Vagina (tissue), 2 donors: ENCODE measurements at regions not wholly inside any gene's neighbourhood (a gene's known extent, or its start where the extent isn't known, plus 50 kb on each side); places are given as distances from the start of the nearest gene placed in this dataset.
A peak's percentile ranks its signal among the peaks of the same experiment; 100 is the strongest.

Experiments
- DNase-seq, 2 donors: peaks; one replicate each; pipeline ENCODE4 v3.0.0-alpha.2; 2017; ENCODE audit errors: extremely low spot score in 2 of 2
- H3K27ac ChIP-seq: fragments of 200-600 bp; sonication (generic); one replicate; pipeline ENCODE4 v1.5.1; 2019
- H3K27me3 ChIP-seq: fragments of 200-600 bp; sonication (generic); one replicate; pipeline ENCODE4 v1.5.1; 2019
- H3K36me3 ChIP-seq, 2 donors: fragments of 200-600 bp; sonication (generic); one replicate each; pipeline ENCODE4 v1.5.1; 2017 to 2019
- H3K4me1 ChIP-seq: fragments of 200-600 bp; sonication (generic); one replicate; pipeline ENCODE4 v1.5.1; 2019
- H3K4me3 ChIP-seq, 2 donors: fragments of 200-600 bp; sonication (generic); 1 replicate in 1 of 2; 2 replicates in 1 of 2; pipeline ENCODE4 v1.5.1; 2016 to 2019
- H3K9me3 ChIP-seq: fragments of 200-600 bp; sonication (generic); one replicate; pipeline ENCODE4 v1.5.1; 2019
- POLR2A ChIP-seq, 2 donors: fragments of 450-650 bp; IDR thresholded peaks; one replicate each; pipeline ENCODE4 v1.6.1; 2017; ENCODE audit warnings: antibody characterized with exemption in 2 of 2, mild to moderate bottlenecking in 2 of 2, moderate library complexity in 2 of 2
- POLR2AphosphoS5 ChIP-seq, 2 donors: sonication (generic); formaldehyde crosslinking; IDR thresholded peaks; one replicate each; pipeline ENCODE4 v1.9.0; 2017; ENCODE audit warnings: antibody characterized with exemption in 2 of 2, mild to moderate bottlenecking in 2 of 2, low read depth in 1 of 2; ENCODE audit not compliant: insufficient read depth in 1 of 2
- intact Hi-C: fragments of 100-400 bp; cut with DNase I; formaldehyde crosslinking; loops from one replicate; pipeline ENCODE4 v1.15.1; 2023
- TF ChIP-seq, protein P1 (sequence below), 3 experiments: fragments of 450-650 bp in 2 of 3; fragments of 200-600 bp in 1 of 3; sonication (generic) in 1 of 3; IDR thresholded peaks; one replicate each; pipeline ENCODE4 v1.5.1; 2017 to 2019; ENCODE audit warnings: antibody characterized with exemption in 3 of 3, mild to moderate bottlenecking in 2 of 3, moderate library complexity in 2 of 3

DNA sequence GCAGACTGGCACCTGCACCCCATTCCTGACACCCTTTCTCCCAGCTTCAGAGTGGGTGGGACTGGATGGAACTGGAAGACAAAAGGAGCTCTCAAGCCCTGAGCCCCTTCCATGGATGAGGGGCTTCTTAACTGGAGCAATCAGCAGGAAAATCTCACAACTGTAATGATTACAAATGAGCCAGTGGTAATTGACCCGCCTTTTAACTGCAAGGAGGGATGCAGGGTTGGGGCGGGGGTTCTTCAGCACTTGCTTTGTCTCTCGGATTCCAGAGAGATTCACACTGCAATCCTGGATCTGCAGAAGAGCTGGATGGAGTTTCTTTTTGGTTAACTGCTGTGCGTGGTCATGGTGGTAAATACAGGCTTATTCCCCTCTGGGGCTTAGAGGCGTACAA lies 160.1 kb upstream of the SHB start:
- peak; percentile 29 to 43 for DNase-seq
- no peaks in the 10 kb centered on the region for H3K9me3 ChIP-seq
- no peaks in the 10 kb centered on the region for H3K27me3 ChIP-seq
- TF ChIP-seq POLR2AphosphoS5 (IDR thresholded peaks at IDR 0.05; ENCODE audit: insufficient read depth in 1 of 2, low read depth in 1 of 2) (no peak), POLR2A (IDR thresholded peaks at IDR 0.05) (no peak)
- TF ChIP-seq, protein P1, sequence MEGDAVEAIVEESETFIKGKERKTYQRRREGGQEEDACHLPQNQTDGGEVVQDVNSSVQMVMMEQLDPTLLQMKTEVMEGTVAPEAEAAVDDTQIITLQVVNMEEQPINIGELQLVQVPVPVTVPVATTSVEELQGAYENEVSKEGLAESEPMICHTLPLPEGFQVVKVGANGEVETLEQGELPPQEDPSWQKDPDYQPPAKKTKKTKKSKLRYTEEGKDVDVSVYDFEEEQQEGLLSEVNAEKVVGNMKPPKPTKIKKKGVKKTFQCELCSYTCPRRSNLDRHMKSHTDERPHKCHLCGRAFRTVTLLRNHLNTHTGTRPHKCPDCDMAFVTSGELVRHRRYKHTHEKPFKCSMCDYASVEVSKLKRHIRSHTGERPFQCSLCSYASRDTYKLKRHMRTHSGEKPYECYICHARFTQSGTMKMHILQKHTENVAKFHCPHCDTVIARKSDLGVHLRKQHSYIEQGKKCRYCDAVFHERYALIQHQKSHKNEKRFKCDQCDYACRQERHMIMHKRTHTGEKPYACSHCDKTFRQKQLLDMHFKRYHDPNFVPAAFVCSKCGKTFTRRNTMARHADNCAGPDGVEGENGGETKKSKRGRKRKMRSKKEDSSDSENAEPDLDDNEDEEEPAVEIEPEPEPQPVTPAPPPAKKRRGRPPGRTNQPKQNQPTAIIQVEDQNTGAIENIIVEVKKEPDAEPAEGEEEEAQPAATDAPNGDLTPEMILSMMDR (IDR thresholded peaks at IDR 0.05) = no peak
- H3K36me3 ChIP-seq = no peaks in the 10 kb centered on the region
- intact Hi-C loops = no loop called here
- H3K4me1 ChIP-seq = peaks cover 10% of the 10 kb centered on the region
- no peak overlapping the region for H3K4me3 ChIP-seq
- no peak overlapping the region for H3K27ac ChIP-seq

DNA sequence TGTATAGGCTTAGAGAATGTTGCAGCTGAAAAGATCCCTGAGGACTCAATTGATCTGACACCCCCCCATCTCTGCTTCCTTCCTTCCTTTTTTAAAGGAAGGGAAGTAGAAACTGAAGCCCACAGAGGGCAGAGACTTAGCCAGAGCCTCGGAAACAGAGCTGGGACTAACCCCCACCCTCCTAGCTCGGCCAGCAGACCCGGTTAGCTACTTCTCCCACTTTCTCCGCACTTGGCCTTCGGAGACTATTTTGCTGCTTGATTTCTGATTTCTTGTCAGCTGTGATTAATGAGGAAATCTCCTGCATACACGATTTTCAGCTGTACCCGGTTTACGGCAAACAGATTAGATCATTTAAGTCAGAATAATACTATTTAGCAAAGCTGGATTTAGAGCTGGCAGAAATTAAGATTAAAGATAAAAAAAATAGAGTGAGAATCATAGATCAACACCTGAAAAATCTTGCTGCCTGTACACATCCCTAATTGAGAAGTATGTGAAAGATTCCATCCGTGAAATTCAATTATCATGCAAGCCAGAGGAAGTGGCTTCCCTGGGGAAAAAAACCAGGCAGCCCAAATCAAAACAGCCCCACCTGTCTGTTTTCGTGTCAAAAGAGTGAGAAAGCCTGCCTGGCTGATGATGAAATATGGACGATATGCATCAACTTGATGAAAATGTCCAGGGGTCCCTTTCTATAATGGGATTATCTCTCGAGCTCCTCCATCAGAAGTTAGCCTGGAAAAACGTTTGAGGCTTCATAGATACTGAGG lies 159.5 kb upstream of the SHB start:
- Histone ChIP-seq H3K36me3 (no peaks in the 10 kb centered on the region), H3K9me3 (no peaks in the 10 kb centered on the region), H3K4me1 (peaks cover 10% of the 10 kb centered on the region), H3K27ac (no peak overlapping the region), H3K27me3 (no peaks in the 10 kb centered on the region), H3K4me3 (no peak overlapping the region)
- DNase-seq = peak in 1 of 2 donors; percentile 13
- intact Hi-C loops = no loop called here
- TF ChIP-seq POLR2AphosphoS5 (IDR thresholded peaks at IDR 0.05; ENCODE audit: insufficient read depth in 1 of 2, low read depth in 1 of 2) = no peak
- TF ChIP-seq, protein P1 (IDR thresholded peaks at IDR 0.05) = no peak

DNA sequence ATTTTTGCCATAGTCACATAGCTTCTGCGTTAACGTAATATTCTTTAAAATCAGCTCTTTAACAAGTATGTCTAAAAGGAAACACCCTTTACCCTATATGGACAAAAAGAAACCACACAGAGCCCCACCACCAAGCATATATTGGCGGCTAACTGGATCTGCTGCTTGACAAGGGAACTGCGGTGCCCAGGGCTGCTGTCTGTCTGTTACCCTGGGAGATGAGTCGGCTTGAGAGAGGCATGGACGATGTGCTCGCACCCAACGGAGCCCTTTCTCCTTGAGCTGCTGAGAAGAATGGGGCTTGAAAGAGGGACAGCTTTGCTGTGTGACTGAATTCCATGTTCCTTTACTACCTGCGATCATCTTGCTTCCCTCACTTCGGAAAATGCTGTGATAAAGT lies 158.6 kb upstream of the SHB start:
- Histone ChIP-seq H3K36me3 (no peaks in the 10 kb centered on the region), H3K9me3 (no peaks in the 10 kb centered on the region), H3K27me3 (no peaks in the 10 kb centered on the region), H3K4me1 (peaks cover 10% of the 10 kb centered on the region), H3K27ac (no peak overlapping the region), H3K4me3 (no peak overlapping the region)
- intact Hi-C loops = no loop called here
- DNase-seq = peak; percentile 22 to 49
- TF ChIP-seq, protein P1 (IDR thresholded peaks at IDR 0.05) = no peak
- no peak for TF ChIP-seq POLR2A (IDR thresholded peaks at IDR 0.05)
- no peak for TF ChIP-seq POLR2AphosphoS5 (IDR thresholded peaks at IDR 0.05; ENCODE audit: insufficient read depth in 1 of 2, low read depth in 1 of 2)

DNA sequence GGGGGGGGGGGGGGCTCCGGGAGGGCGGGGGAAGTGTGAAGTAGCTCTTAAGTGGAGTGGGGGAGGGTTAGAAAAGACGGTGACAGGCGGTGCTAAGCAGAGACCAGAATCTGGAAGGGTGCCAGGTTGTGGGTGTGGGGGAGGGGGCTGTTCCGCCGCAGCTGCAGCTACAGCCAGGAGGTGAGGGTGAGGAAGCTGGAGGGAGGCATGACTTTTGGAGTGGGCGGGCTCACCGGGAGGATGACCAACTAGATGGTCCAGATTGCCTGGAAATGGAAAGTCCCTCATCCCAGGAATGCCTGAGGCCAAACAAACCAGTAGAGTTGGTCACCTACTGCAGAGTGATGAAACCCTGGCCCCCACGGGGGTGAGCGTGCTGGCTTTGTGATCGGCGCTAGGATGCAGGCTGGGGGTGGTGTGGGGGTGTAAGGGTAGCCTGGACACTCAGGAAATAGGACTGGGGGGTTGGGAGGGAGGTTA lies 158.1 kb upstream of the SHB start:
- Histone ChIP-seq H3K36me3 (no peaks in the 10 kb centered on the region), H3K4me3 (no peak overlapping the region), H3K4me1 (peaks cover 10% of the 10 kb centered on the region), H3K27me3 (no peaks in the 10 kb centered on the region), H3K9me3 (no peaks in the 10 kb centered on the region), H3K27ac (no peak overlapping the region)
- TF ChIP-seq POLR2AphosphoS5 (IDR thresholded peaks at IDR 0.05; ENCODE audit: insufficient read depth in 1 of 2, low read depth in 1 of 2) = no peak
- TF ChIP-seq, protein P1 (IDR thresholded peaks at IDR 0.05) = no peak
- no peak for TF ChIP-seq POLR2A (IDR thresholded peaks at IDR 0.05)
- peak; percentile 74 to 93 for DNase-seq
- intact Hi-C loops = no loop called here

DNA sequence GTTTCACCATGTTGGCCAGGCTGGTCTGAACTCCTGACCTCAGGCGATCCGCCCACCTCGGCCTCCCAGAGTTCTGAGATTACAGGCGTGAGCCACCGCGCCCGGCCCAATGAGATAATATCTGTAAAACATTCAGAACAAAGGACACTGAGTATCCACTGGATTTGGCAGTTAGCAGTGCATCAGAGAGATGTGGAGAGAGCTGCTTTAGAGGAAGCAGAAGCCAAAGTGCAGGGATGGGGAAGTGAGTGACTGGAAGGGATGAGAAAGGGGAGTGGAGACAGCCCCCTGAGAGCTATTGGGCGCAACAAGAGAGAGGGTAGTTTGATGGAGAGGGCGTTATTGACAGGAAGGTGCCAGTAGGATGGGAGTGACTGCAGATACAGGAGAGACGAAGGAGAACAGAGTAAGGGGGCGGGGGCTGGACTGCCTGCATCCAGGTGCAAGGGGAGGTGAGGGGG lies 157.5 kb upstream of the SHB start:
- DNase-seq = peak; percentile 46 to 52
- Histone ChIP-seq H3K36me3 (no peaks in the 10 kb centered on the region), H3K4me1 (peaks cover 10% of the 10 kb centered on the region), H3K27me3 (no peaks in the 10 kb centered on the region), H3K4me3 (no peak overlapping the region), H3K9me3 (no peaks in the 10 kb centered on the region), H3K27ac (no peak overlapping the region)
- TF ChIP-seq POLR2AphosphoS5 (IDR thresholded peaks at IDR 0.05; ENCODE audit: insufficient read depth in 1 of 2, low read depth in 1 of 2) = no peak
- TF ChIP-seq, protein P1 (IDR thresholded peaks at IDR 0.05) = no peak
- no peak for TF ChIP-seq POLR2A (IDR thresholded peaks at IDR 0.05)
- intact Hi-C loops = no loop called here
